GM21528 (cell line): ENCODE measurements at regions not wholly inside any gene's neighbourhood (a gene's known extent, or its start where the extent isn't known, plus 50 kb on each side); places are given as distances from the start of the nearest gene placed in this dataset.
"Not testable (repeated sequence)": the region's sequence is repeated elsewhere in the genome, so short reads cannot be mapped to it uniquely, and the experiment has no call there.

ENCODE experiments used
- ATAC-seq: cut with Tn5 transposase; IDR thresholded peaks from one replicate; pipeline ENCODE4 v1.9.1; 2021; ENCODE audit warnings: mild to moderate bottlenecking, moderate library complexity; ENCODE audit not compliant: unreplicated experiment, low FRiP score

GRCh38 chr1:221532071-221532773, 209.7 kb downstream of the DUSP10 start:
- no peak for ATAC-seq

DNA sequence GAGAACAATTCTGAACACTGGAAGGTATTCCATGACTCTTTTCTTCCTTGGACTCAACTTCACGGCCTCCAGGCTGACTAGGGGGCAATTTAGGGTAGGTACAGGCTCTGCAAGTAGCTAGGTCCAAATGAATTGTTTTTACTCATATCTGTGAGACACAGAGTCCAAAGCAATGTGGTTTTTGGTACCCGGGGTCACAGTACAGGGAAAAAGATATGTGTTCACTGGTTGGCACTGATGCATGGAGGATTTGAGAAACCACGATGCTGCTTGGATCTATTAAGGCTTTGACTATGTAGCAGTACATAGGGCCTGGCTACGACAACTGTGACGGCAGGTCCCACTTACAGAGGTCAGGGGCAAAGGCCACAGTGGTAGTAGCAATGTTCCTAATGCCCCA, 200.6 kb downstream of the DUSP10 start:
- ATAC-seq, result no peak

- ATAC-seq, result no peak
Observed at GRCh38 chr1:221543529-221544120, 198.3 kb downstream of the DUSP10 start.

- ATAC-seq, result no peak
Observed at GRCh38 chr1:221548942-221549341, 192.9 kb downstream of the DUSP10 start.

DNA sequence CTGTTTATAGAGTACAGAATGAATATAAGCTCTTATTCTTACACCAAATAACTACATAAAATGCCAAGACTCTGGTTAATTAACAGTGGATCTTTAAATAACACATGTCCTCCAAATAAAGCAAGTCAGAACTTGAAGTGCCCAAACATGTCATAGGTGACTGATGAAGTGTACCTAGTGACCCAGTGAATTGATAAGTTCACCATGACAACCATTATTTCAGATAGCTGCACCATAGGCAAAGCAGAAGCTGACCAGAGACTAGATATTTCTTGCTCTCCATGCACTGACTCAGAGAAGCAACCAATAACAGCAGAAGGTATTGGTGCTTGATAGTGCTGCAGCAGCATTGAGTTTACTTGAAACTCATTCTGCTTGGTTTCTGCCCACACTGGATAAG, 192.1 kb downstream of the DUSP10 start:
- no peak for ATAC-seq

DNA sequence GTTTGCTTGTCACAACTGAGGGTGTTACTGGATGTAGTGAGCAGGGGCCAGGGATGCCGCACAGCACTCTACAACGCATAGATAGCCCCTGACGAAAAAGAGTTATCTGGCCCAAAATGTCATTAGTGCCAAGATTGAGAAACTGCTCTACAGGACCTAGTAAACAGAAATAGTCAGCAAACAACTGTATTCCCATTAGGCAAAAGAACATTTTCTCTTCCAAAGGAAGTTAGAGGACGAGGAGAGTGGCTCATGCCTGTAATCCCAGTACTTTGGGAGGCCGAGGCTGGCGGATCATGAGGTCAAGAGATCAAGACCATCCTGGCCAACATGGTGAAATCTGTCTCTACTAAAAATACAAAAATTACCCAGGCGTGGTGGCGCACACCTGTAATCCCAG, 189.1 kb downstream of the DUSP10 start:
- not testable (repeated sequence) for ATAC-seq

DNA sequence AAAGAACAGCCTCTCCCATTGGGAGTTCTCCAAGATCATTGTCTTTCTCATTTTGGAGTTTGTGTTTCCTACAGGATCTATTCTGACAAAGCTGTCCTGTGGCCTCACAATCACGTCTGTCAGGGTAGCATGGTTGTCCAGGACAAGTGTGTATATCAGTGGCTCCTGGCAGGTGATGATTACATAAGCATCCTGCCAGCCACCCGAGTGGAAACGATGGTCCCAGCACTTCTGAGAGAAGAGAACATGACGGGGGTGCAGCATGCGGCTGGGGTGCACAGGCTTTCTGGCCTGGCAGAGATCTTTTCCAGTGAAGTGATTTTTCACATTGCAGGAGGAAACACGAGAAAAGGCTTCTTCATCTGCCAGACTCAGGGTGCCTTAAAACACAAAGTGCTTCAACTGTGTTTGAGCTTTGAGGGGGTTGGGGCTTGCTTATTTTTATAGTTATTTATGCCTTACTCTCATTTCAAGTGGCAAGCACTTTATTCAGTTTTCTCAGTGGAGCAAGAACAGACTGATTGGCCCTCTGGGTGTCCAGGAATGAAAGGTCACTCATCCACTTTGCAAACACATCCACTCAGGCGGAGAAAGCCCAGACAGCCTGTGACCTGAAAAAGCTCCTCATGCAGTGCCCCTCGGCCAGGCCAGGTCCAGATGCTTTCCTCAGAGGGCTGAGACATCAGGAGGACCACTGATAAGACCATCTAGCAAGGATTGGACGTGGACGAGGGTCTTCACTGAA, 186.0 kb downstream of the DUSP10 start:
- ATAC-seq, result no peak

DNA sequence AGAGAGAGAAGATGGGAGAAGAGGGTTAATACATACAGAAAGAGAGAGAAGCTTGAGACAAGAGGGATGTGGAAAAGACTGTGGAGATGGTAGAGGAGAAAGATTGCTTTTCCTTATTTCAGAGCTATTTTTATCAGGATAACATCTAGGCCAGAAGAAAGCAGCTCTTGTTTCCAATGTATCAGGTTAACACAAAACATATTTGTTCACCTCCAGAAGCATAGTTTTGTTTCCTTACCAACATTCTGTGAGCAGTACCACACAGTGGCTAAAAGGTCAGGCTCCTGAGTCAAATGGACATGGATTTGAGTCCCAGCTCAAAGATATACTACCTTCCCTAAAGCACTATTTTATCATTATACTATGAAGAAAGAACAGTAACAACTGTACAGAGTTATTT, 185.5 kb downstream of the DUSP10 start:
- ATAC-seq, result no peak

DNA sequence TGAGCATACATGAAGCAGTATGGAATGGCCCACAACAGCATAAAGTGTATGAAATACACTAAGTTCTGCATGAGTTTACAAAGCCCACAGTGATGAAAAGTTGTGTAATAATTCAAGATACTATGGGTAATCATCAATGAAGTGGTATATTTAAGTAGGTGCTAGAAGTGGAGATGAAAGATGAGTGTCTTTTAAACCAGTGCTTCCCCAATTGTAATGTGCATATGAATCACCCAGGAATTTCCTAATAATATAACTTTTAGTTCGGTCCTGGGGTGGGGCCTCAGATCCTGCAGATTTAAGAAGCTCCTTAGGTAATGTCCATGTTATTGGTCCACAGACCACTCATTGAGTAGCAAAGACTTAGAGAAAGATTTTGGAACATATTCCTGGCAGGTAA, 184.9 kb downstream of the DUSP10 start:
- ATAC-seq, result no peak

DNA sequence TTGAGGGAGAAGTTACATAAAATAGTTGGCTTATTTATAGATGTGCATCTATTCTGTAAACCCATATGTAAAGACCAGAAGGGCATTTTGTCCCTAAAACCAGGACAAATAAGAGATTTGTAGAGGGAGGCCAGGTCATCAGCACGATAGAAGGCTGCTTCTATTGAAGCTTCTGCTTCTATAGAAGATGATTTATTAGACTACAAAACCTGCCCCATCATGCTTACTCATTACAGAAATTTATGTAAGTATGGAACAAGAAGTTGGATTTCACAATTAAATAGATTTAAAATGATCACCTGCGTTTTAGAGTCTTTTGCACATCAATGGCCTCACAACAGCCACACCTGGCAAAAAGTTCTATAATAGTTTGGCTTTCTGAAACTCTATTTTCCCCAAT, 183.5 kb downstream of the DUSP10 start:
- no peak for ATAC-seq

- no peak for ATAC-seq
Observed at GRCh38 chr1:221559911-221560310, 182.0 kb downstream of the DUSP10 start.

DNA sequence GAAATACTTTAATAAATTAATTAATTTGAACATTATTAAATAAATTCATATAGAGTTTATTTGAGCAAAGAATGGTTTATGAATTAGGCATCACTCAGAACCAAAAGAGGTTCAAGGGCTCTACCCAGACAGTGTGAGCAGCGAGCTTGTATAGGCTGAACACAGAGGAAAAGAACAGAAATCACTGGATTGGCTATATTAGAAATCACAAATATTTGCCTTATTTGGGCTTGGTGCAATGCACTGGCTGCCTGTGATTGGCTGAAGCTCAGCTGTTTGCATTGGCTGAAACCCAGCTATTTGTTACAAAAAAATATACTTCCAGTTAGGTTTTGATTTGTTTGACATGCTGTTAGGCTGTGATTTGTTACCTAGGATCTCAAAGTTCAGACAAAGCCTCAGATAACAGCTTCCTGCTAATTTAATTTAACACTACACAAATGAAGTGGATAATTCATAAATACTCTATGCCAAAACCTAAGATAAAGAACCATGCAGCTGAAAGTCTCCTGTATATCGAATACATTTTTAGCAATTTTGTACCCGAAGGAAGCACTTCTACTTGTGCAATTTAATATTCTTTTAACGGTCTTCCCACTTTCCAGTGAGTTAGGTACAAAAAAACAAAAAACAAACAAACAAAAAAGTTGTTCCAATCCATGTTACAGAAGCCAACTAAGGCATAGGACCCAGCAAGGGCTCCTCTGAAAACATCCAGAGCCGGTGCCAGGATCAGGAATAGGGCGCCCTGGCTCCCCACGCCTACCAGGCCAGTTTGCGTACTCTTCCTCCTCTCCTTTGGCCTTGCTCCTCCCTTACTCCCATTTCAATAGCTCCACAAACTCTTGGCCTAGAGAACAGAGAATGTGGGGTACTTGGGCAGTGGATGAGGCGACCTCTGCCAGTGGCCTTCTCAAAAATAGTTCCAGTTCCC, 179.1 kb downstream of the DUSP10 start:
- ATAC-seq, result no peak

- ATAC-seq, result no peak
Observed at GRCh38 chr1:221563476-221563921, 178.4 kb downstream of the DUSP10 start.

- no peak for ATAC-seq
Observed at GRCh38 chr1:221564891-221565290, 177.0 kb downstream of the DUSP10 start.

GRCh38 chr1:221565711-221566110, 176.2 kb downstream of the DUSP10 start:
- ATAC-seq, result no peak

- ATAC-seq, result no peak
Observed at GRCh38 chr1:221567859-221568507, 173.9 kb downstream of the DUSP10 start.

DNA sequence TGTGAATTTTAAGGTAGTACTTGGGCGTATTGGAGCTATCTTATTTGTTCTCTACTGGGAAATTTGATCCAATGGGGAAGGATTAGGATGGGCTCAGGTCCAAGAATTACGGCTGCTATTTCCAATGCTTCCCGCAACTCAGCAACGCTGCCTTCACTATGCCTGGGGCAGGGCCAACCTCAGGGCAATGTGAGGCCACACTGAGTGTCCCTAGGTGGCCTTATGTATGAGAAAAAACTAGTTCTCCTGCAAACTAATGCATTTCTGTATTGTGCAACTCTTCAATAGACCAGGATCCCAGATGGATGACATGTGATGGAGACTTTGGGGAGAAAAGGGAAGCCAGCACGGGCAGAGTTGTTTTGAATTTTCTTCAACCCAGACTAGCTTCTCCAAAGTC, 168.1 kb downstream of the DUSP10 start:
- no peak for ATAC-seq

DNA sequence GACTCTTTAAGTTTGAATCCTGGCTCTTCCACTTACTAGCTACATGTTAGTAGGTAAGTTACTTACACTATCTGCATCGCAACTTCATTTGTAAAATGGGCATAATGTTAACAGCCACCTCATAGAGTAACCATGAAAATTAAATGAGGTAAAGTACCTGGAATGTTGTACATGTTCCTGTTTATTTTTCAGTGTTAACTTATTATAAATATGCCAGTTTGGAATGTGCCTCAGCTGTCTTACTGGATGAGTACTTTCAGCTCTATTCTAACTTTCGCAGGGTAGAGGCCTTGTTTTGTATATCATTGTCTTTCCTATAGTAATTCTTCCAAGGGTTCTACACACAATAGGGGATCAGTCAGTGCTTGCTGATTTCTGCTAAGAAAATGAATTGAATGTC, 167.4 kb downstream of the DUSP10 start:
- ATAC-seq, result no peak

DNA sequence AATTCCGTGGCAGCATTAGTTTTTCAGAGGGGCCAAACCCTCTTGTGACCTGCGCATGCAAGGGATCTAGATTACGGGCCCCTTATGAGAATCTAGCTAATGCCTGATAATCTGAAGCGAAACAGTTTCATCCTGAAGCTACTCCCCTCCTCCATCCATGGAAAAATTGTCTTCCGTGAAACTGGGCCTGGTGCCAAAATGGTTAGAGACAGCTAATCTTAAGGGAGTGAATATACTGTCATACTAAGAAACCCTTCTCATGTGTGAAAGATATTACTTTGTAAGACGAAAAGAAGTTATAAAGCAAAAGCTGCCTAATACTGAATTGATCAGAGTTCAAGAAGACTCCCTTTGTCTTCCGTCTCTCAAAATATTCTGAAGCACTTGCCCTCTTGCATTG, 166.3 kb downstream of the DUSP10 start:
- no peak for ATAC-seq

GRCh38 chr1:221576268-221576667, 165.6 kb downstream of the DUSP10 start:
- no peak for ATAC-seq
